HEK293T (cell line): ENCODE measurements at regions not wholly inside any gene's neighbourhood (a gene's known extent, or its start where the extent isn't known, plus 50 kb on each side); places are given as distances from the start of the nearest gene placed in this dataset.

Experiments
- CTCF ChIA-PET: fragments of 350-600 bp; formaldehyde crosslinking; extraction: SDS; loops from one replicate; lab custom pipeline; 2021; ENCODE audit warnings: antibody characterized with exemption, inconsistent platforms; lab: Yijun Ruan, JAX
- POLR2A ChIA-PET: fragments of 350-600 bp; formaldehyde crosslinking; extraction: SDS; loops from one replicate; lab custom pipeline; 2020; ENCODE audit warnings: antibody characterized with exemption, inconsistent platforms; lab: Yijun Ruan, JAX
- DNase-seq: peaks from one replicate; pipeline ENCODE4 v3.0.0; 2012; ENCODE audit warnings: mixed read lengths; ENCODE audit errors: extremely low spot score
- ARNT ChIP-seq: fragments of 450-650 bp; IDR thresholded peaks from 2 replicates; pipeline ENCODE4 v1.6.1; 2017; ENCODE audit warnings: mild to moderate bottlenecking
- BHLHE40 ChIP-seq: fragments of 450-650 bp; IDR thresholded peaks from 2 replicates; pipeline ENCODE4 v1.6.1; 2016; ENCODE audit warnings: mild to moderate bottlenecking, moderate library complexity, borderline replicate concordance
- CTBP1 ChIP-seq: fragments of 450-650 bp; IDR thresholded peaks from 2 replicates; pipeline ENCODE4 v1.6.1; 2016; ENCODE audit warnings: borderline replicate concordance
- ELF4 ChIP-seq: fragments of 450-650 bp; IDR thresholded peaks from 2 replicates; pipeline ENCODE4 v1.6.1; 2017; ENCODE audit warnings: antibody characterized with exemption
- FOXA1 ChIP-seq: fragments of 450-650 bp; IDR thresholded peaks from 2 replicates; pipeline ENCODE4 v1.6.1; 2016; ENCODE audit warnings: mild to moderate bottlenecking
- FOXK2 ChIP-seq: fragments of 450-650 bp; IDR thresholded peaks from 2 replicates; pipeline ENCODE4 v1.6.1; 2016; ENCODE audit warnings: mild to moderate bottlenecking
- L3MBTL2 ChIP-seq: fragments of 450-650 bp; conservative IDR thresholded peaks from 2 replicates; pipeline ENCODE4 v1.6.1; 2016; ENCODE audit warnings: mild to moderate bottlenecking
- LEF1 ChIP-seq: fragments of 450-650 bp; IDR thresholded peaks from 2 replicates; pipeline ENCODE4 v1.6.1; 2017; ENCODE audit warnings: mild to moderate bottlenecking, borderline replicate concordance
- NFRKB ChIP-seq: fragments of 450-650 bp; IDR thresholded peaks from 2 replicates; pipeline ENCODE4 v1.6.1; 2016; ENCODE audit warnings: mild to moderate bottlenecking, moderate library complexity
- PKNOX1 ChIP-seq: fragments of 450-650 bp; IDR thresholded peaks from 2 replicates; pipeline ENCODE4 v1.6.1; 2016
- SP1 ChIP-seq: fragments of 450-650 bp; IDR thresholded peaks from 2 replicates; pipeline ENCODE4 v1.6.1; 2017
- TARDBP ChIP-seq: fragments of 450-650 bp; IDR thresholded peaks from 2 replicates; pipeline ENCODE4 v1.6.1; 2016
- ZNF384 ChIP-seq: fragments of 450-650 bp; IDR thresholded peaks from 2 replicates; pipeline ENCODE4 v1.6.1; 2016

GRCh38 chr5:44440186-44440585, 51.0 kb upstream of the FGF10 start:
- TF ChIP-seq BHLHE40 (no peak), ARNT (no peak), CTBP1 (no peak), TARDBP (no peak), LEF1 (no peak), SP1 (no peak), ZNF384 (no peak), FOXA1 (no peak), FOXK2 (no peak), L3MBTL2 (no peak), PKNOX1 (no peak), ELF4 (no peak), NFRKB (no peak)
- ChIA-PET CTCF (no interaction called here), POLR2A (no interaction called here)
- no peak for DNase-seq
